H1 (cell line): ENCODE measurements at regions not wholly inside any gene's neighbourhood (a gene's known extent, or its start where the extent isn't known, plus 50 kb on each side); places are given as distances from the start of the nearest gene placed in this dataset.

Source experiments
- CTCF ChIA-PET: fragments of 300-600 bp; sonication (Branson Sonifier 250); formaldehyde crosslinking; loops from one replicate; lab custom pipeline; 2021; ENCODE audit not compliant: partially characterized antibody; lab: Charles Lee
- POLR2A ChIA-PET: fragments of 300-600 bp; sonication (Branson Sonifier 250); formaldehyde crosslinking; loops from one replicate; lab custom pipeline; 2021; ENCODE audit warnings: inconsistent platforms; ENCODE audit not compliant: partially characterized antibody; lab: Charles Lee
- DNase-seq, 2 experiments: peaks; one replicate each; pipeline versions ENCODE4 v3.0.0 to v3.0.0-alpha.2; 2010 to 2022; ENCODE audit warnings: low spot score in 2 of 2, low read depth in 1 of 2, mixed read lengths in 1 of 2
- FAIRE-seq: peaks from 2 replicates; lab custom pipeline; 2011; peaks lifted over from hg19 to GRCh38; lab: Jason Lieb, UNC
- H2AFZ ChIP-seq: 2 replicates; pipeline ENCODE4 v1.8.1; 2012; ENCODE audit warnings: low read length, inconsistent platforms
- H2AK5ac ChIP-seq: 2 replicates; pipeline ENCODE4 v1.6.1; 2013; ENCODE audit warnings: low read depth, low read length
- H2BK120ac ChIP-seq: replicated peaks from 2 replicates; pipeline ENCODE3; 2013; ENCODE audit warnings: low read depth, low read length, inconsistent platforms
- H2BK12ac ChIP-seq: 2 replicates; pipeline ENCODE4 v1.6.1; 2013; ENCODE audit warnings: low read depth, low read length
- H2BK15ac ChIP-seq: 2 replicates; pipeline ENCODE4 v1.6.1; 2013; ENCODE audit warnings: low read length
- H2BK20ac ChIP-seq: 2 replicates; pipeline ENCODE4 v1.6.1; 2013; ENCODE audit warnings: low read length
- H2BK5ac ChIP-seq: 2 replicates; pipeline ENCODE4 v1.6.1; 2013; ENCODE audit warnings: low read depth, low read length
- H3K14ac ChIP-seq: 2 replicates; pipeline ENCODE4 v1.6.1; 2013; ENCODE audit warnings: inconsistent platforms; ENCODE audit not compliant: insufficient read length
- H3K18ac ChIP-seq: 2 replicates; pipeline ENCODE4 v1.6.1; 2013; ENCODE audit warnings: low read length; ENCODE audit errors: extremely low read depth
- H3K23ac ChIP-seq: 2 replicates; pipeline ENCODE4 v1.6.1; 2013; ENCODE audit warnings: inconsistent platforms; ENCODE audit not compliant: insufficient read length
- H3K23me2 ChIP-seq: 2 replicates; pipeline ENCODE4 v1.6.1; 2013; ENCODE audit warnings: low read depth, low read length
- H3K27ac ChIP-seq: 2 replicates; pipeline ENCODE4 v1.6.1; 2011; ENCODE audit warnings: low read depth, low read length, inconsistent platforms
- H3K27me3 ChIP-seq, 4 experiments: replicated peaks in 1 of 4; 1 replicate in 1 of 4; 2 replicates in 3 of 4; pipeline versions ENCODE4 v1.6.1 to v1.8.1; 2011 to 2013; ENCODE audit warnings: low read length in 3 of 4, mild to moderate bottlenecking in 3 of 4, inconsistent platforms in 2 of 4, mixed read lengths in 2 of 4, moderate library complexity in 1 of 4; ENCODE audit not compliant: control insufficient read depth in 3 of 4, insufficient read depth in 3 of 4; ENCODE audit errors: extremely low read depth in 1 of 4
- H3K36me3 ChIP-seq, 4 experiments: 2 replicates each; pipeline versions ENCODE4 v1.6.1 to v1.8.1; 2011 to 2013; ENCODE audit warnings: mild to moderate bottlenecking in 4 of 4, low read length in 3 of 4, moderate library complexity in 2 of 4, control low read depth in 1 of 4, inconsistent platforms in 1 of 4; ENCODE audit not compliant: insufficient read depth in 4 of 4, control insufficient read depth in 2 of 4
- H3K4ac ChIP-seq: replicated peaks from 2 replicates; pipeline ENCODE3; 2013; ENCODE audit warnings: low read length, low read depth, mixed read lengths, inconsistent platforms; ENCODE audit not compliant: insufficient read length
- H3K4me1 ChIP-seq, 4 experiments: replicated peaks in 1 of 4; 1 replicate in 1 of 4; 2 replicates in 3 of 4; pipeline versions ENCODE4 v1.6.1 to v1.8.1; 2011 to 2013; ENCODE audit warnings: low read length in 3 of 4, inconsistent platforms in 2 of 4, mixed read lengths in 1 of 4; ENCODE audit not compliant: insufficient read depth in 4 of 4, control insufficient read depth in 3 of 4
- H3K4me2 ChIP-seq, 2 experiments: 2 replicates each; pipeline versions ENCODE4 v1.6.1 to v1.8.1; 2011 to 2013; ENCODE audit warnings: low read depth in 2 of 2, low read length in 2 of 2, control low read depth in 1 of 2, inconsistent platforms in 1 of 2, mild to moderate bottlenecking in 1 of 2; ENCODE audit not compliant: insufficient read depth in 1 of 2
- H3K4me3 ChIP-seq, 4 experiments: fragments of 200-600, 300-600 bp in 1 of 4; sonication (generic), shearing (Covaris generic), sonication (Bioruptor Twin) in 1 of 4; 2 replicates each; pipeline versions ENCODE4 v1.5.1 to v1.8.1; 2011 to 2016; ENCODE audit warnings: low read length in 4 of 4, low read depth in 3 of 4, control low read depth in 2 of 4, inconsistent platforms in 2 of 4, mild to moderate bottlenecking in 2 of 4, mixed read lengths in 1 of 4, moderate library complexity in 1 of 4; ENCODE audit not compliant: insufficient read depth in 2 of 4; ENCODE audit errors: extremely low read depth in 1 of 4
- H3K56ac ChIP-seq: replicated peaks from 2 replicates; pipeline ENCODE3; 2013; ENCODE audit warnings: low read depth, mild to moderate bottlenecking, mixed read lengths, low read length, inconsistent platforms; ENCODE audit not compliant: insufficient read length
- H3K79me1 ChIP-seq: 2 replicates; pipeline ENCODE4 v1.6.1; 2013; ENCODE audit warnings: low read depth, low read length, control low read depth
- H3K79me2 ChIP-seq, 2 experiments: 2 replicates each; pipeline versions ENCODE4 v1.6.1 to v1.8.1; 2012 to 2013; ENCODE audit warnings: low read length in 2 of 2, mild to moderate bottlenecking in 2 of 2, inconsistent platforms in 1 of 2; ENCODE audit not compliant: insufficient read depth in 2 of 2, control insufficient read depth in 1 of 2
- H3K9ac ChIP-seq, 4 experiments: replicated peaks in 1 of 4; 1 replicate in 1 of 4; 2 replicates in 3 of 4; pipeline versions ENCODE4 v1.6.1 to v1.8.1; 2011 to 2013; ENCODE audit warnings: low read depth in 3 of 4, low read length in 3 of 4, control low read depth in 2 of 4, mild to moderate bottlenecking in 2 of 4, moderate library complexity in 2 of 4, inconsistent platforms in 1 of 4; ENCODE audit errors: extremely low read depth in 1 of 4
- H3K9me3 ChIP-seq, 2 experiments: 2 replicates each; pipeline versions ENCODE4 v1.6.1 to v1.8.1; 2012 to 2013; ENCODE audit warnings: mild to moderate bottlenecking in 2 of 2, moderate library complexity in 2 of 2, control low read depth in 1 of 2, inconsistent platforms in 1 of 2, low read depth in 1 of 2, low read length in 1 of 2, mixed read lengths in 1 of 2; ENCODE audit not compliant: insufficient read depth in 2 of 2
- H4K20me1 ChIP-seq, 2 experiments: replicated peaks in 1 of 2; 2 replicates each; pipeline versions ENCODE3 to v1.8.1; 2011 to 2013; ENCODE audit warnings: inconsistent platforms in 2 of 2, low read length in 2 of 2, mild to moderate bottlenecking in 1 of 2; ENCODE audit not compliant: insufficient read depth in 2 of 2, control insufficient read depth in 1 of 2
- H4K5ac ChIP-seq: 2 replicates; pipeline ENCODE4 v1.6.1; 2013; ENCODE audit warnings: low read length, low read depth, mixed read lengths, inconsistent platforms; ENCODE audit not compliant: insufficient read length
- H4K8ac ChIP-seq: 2 replicates; pipeline ENCODE4 v1.8.0; 2013; ENCODE audit warnings: mild to moderate bottlenecking, moderate library complexity, low read length, inconsistent platforms; ENCODE audit not compliant: insufficient read depth; ENCODE audit errors: extremely low read depth
- H4K91ac ChIP-seq: replicated peaks from 2 replicates; pipeline ENCODE3; 2013; ENCODE audit warnings: low read length, mixed read lengths, inconsistent platforms; ENCODE audit not compliant: insufficient read length
- KDM1A ChIP-seq: fragments of 200-600, 300-600 bp; sonication (generic); IDR thresholded peaks from 2 replicates; pipeline ENCODE4 v1.7.1; 2016; ENCODE audit warnings: mild to moderate bottlenecking, low read length, borderline replicate concordance
- POLR2A ChIP-seq, 2 experiments: IDR thresholded peaks; 1 replicate in 1 of 2; 2 replicates in 1 of 2; pipeline ENCODE4 v1.6.1; 2011; ENCODE audit warnings: low read depth in 2 of 2, low read length in 2 of 2, mild to moderate bottlenecking in 2 of 2; ENCODE audit errors: control extremely low read depth in 1 of 2
- RAD21 ChIP-seq, 2 experiments: IDR thresholded peaks in 1 of 2; conservative IDR thresholded peaks in 1 of 2; 2 replicates each; pipeline ENCODE4 v1.6.1; 2011; ENCODE audit warnings: low read depth in 2 of 2, low read length in 2 of 2, improper control_type of control experiment in 1 of 2, inconsistent platforms in 1 of 2, mild to moderate bottlenecking in 1 of 2, moderate library complexity in 1 of 2
- SP4 ChIP-seq: IDR thresholded peaks from 2 replicates; pipeline ENCODE4 v1.6.1; 2012; ENCODE audit warnings: low read length, inconsistent platforms
- WGBS, 2 experiments: shearing (Covaris generic) in 1 of 2; methylation state at CpG; one replicate each; pipeline versions ENCODE4 v1.1.6 to v1.1.7; 2013 to 2015; ENCODE audit warnings: low lambda C conversion rate in 2 of 2, mixed read lengths in 2 of 2, inconsistent platforms in 1 of 2, low coverage in 1 of 2, missing lambda C conversion rate in 1 of 2; ENCODE audit not compliant: insufficient replicate concordance in 2 of 2, insufficient coverage in 1 of 2, insufficient read length in 1 of 2; ENCODE audit errors: extremely low coverage in 1 of 2, missing lambda C conversion rate in 1 of 2; 5-methylcytosine and 5-hydroxymethylcytosine counted together

DNA sequence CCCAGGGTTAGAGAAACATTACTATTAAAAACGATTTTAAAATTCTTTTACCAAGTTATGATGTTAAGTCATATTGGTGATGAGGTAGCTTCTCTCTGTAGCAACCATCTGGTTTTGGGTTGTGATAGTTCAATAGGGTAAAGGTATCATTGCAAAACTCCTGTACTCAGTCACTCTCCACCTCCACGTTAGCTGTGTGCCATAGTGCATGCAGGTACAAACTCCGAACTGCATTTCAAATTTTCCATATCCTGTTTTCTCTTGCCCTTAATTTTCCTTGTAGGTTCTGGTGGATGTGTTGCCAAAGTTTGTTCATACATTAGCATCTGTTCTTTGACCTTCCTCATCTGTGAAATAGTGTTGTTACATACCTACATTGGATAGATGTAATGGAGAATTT lies 53.1 kb upstream of the ARRDC3 start:
- H3K9ac ChIP-seq, result no peak overlapping the region
- no peak overlapping the region for H2AK5ac ChIP-seq
- no peak overlapping the region for H4K91ac ChIP-seq
- H3K23me2 ChIP-seq, result no peaks in the 10 kb centered on the region
- no peaks in the 10 kb centered on the region for H3K9me3 ChIP-seq
- no peak for DNase-seq
- no peak overlapping the region for H3K4me3 ChIP-seq
- H3K23ac ChIP-seq, result no peak overlapping the region
- H2BK120ac ChIP-seq, result no peak overlapping the region
- no peak overlapping the region for H4K5ac ChIP-seq
- no peak overlapping the region for H3K4me2 ChIP-seq
- no peaks in the 10 kb centered on the region for H3K36me3 ChIP-seq
- H3K14ac ChIP-seq, result no peak overlapping the region
- no peaks in the 10 kb centered on the region for H3K79me1 ChIP-seq
- no peak overlapping the region for H2AFZ ChIP-seq
- no peak overlapping the region for H3K27ac ChIP-seq
- H2BK20ac ChIP-seq, result no peak overlapping the region
- no peak overlapping the region for H3K4ac ChIP-seq
- no peak overlapping the region for H2BK5ac ChIP-seq
- no peak overlapping the region for H3K56ac ChIP-seq
- no peak overlapping the region for H2BK12ac ChIP-seq
- no peak overlapping the region for H4K8ac ChIP-seq
- H3K27me3 ChIP-seq, result no peaks in the 10 kb centered on the region
- TF ChIP-seq SP4 (no peak), KDM1A (no peak), RAD21 (IDR thresholded peaks at IDR 0.05 in 1 of 2, conservative IDR thresholded peaks at IDR 0.05 in 1 of 2; ENCODE audit: low read depth in 2 of 2, low read length in 2 of 2) (no peak), POLR2A (IDR thresholded peaks at IDR 0.05; ENCODE audit: control extremely low read depth in 1 of 2, low read depth in 2 of 2, low read length in 2 of 2) (no peak)
- TF ChIP-seq, all 59 proteins: peak for 0
- Histone ChIP-seq H4K20me1 (no peaks in the 10 kb centered on the region), H3K79me2 (no peaks in the 10 kb centered on the region), H2BK15ac (no peak overlapping the region), H3K4me1 (peaks cover 0 to 3% (median 1%) of the 10 kb centered on the region in 4 experiments; a peak in 3 of 7 replicates), H3K18ac (no peak overlapping the region)
- WGBS, 2 experiments, result 85% methylated on average over 3 of the region's 3 CpGs; no CpG with 5 or more reads in 1 of the 2 experiments
- FAIRE-seq, result no peak
- CTCF ChIA-PET, result no interaction called here
- POLR2A ChIA-PET, result no interaction called here
